WTC11 (cell line): ENCODE measurements at regions not wholly inside any gene's neighbourhood (a gene's known extent, or its start where the extent isn't known, plus 50 kb on each side); places are given as distances from the start of the nearest gene placed in this dataset.

Experiments
- ATAC-seq: fragments of 200-7000 bp; cut with Tn5 transposase; 2 replicates; pipeline ENCODE4 v1.10.0; 2021; ENCODE audit warnings: mild to moderate bottlenecking, moderate library complexity
- CTCF ChIA-PET: fragments of 300-600 bp; sonication (Branson Sonifier 250); formaldehyde crosslinking; loops from one replicate; lab custom pipeline; 2021; ENCODE audit warnings: antibody characterized with exemption; lab: Charles Lee
- POLR2A ChIA-PET: fragments of 350-600 bp; sonication (Branson Sonifier 250); formaldehyde crosslinking; loops from one replicate; lab custom pipeline; 2021; ENCODE audit warnings: antibody characterized with exemption; lab: Charles Lee
- DNase-seq: peaks from one replicate; pipeline ENCODE4 v3.0.0; 2021; ENCODE audit warnings: low spot score
- H3K27ac Mint-ChIP-seq: 2 replicates; pipeline ENCODE4 v1.8.0; 2021; ENCODE audit warnings: mixed read lengths
- H3K27me3 Mint-ChIP-seq: 2 replicates; pipeline ENCODE4 v1.8.0; 2021; ENCODE audit warnings: low read depth, mild to moderate bottlenecking, moderate library complexity, mixed read lengths
- H3K36me3 Mint-ChIP-seq: 2 replicates; pipeline ENCODE4 v1.8.0; 2021; ENCODE audit warnings: mixed read lengths
- H3K4me1 Mint-ChIP-seq: 2 replicates; pipeline ENCODE4 v1.8.0; 2022; ENCODE audit warnings: mixed read lengths
- H3K4me3 Mint-ChIP-seq: 2 replicates; pipeline ENCODE4 v1.8.0; 2021; ENCODE audit warnings: mild to moderate bottlenecking, moderate library complexity, mixed read lengths
- H3K9me3 Mint-ChIP-seq: 2 replicates; pipeline ENCODE4 v1.8.0; 2021; ENCODE audit warnings: mixed read lengths
- ATF2 ChIP-seq: sonication (generic); formaldehyde crosslinking; IDR thresholded peaks from 2 replicates; pipeline ENCODE4 v1.8.1; 2022; ENCODE audit warnings: low read depth, missing genetic modification reagents, borderline replicate concordance
- ATF3 ChIP-seq: sonication (generic); formaldehyde crosslinking; conservative IDR thresholded peaks from 2 replicates; pipeline ENCODE4 v1.8.1; 2022; ENCODE audit warnings: mild to moderate bottlenecking, missing genetic modification reagents
- E2F5 ChIP-seq: sonication (generic); formaldehyde crosslinking; IDR thresholded peaks from 2 replicates; pipeline ENCODE4 v1.8.1; 2022; ENCODE audit warnings: mild to moderate bottlenecking, moderate library complexity, missing genetic modification reagents
- FOXP4 ChIP-seq: sonication (generic); formaldehyde crosslinking; IDR thresholded peaks from 2 replicates; pipeline ENCODE4 v1.8.0; 2022; ENCODE audit warnings: mild to moderate bottlenecking, missing genetic modification reagents
- HMGXB4 ChIP-seq: sonication (generic); formaldehyde crosslinking; IDR thresholded peaks from 2 replicates; pipeline ENCODE4 v1.8.1; 2023; ENCODE audit warnings: mild to moderate bottlenecking, moderate library complexity, missing genetic modification reagents
- JUN ChIP-seq: sonication (generic); formaldehyde crosslinking; IDR thresholded peaks from 2 replicates; pipeline ENCODE4 v1.8.0; 2023; ENCODE audit warnings: mild to moderate bottlenecking, missing genetic modification reagents
- NFYB ChIP-seq: sonication (generic); formaldehyde crosslinking; conservative IDR thresholded peaks from 2 replicates; pipeline ENCODE4 v1.8.0; 2022; ENCODE audit warnings: low read depth, missing genetic modification reagents
- NR3C1 ChIP-seq: sonication (generic); formaldehyde crosslinking; conservative IDR thresholded peaks from 2 replicates; pipeline ENCODE4 v1.8.1; 2023; ENCODE audit warnings: low read depth, mild to moderate bottlenecking, missing genetic modification reagents
- PRRX2 ChIP-seq: fragments of 250-450 bp; sonication (Bioruptor Pico); IDR thresholded peaks from 2 replicates; pipeline ENCODE4 v1.8.0; 2021; ENCODE audit warnings: mild to moderate bottlenecking
- RELA ChIP-seq: sonication (generic); formaldehyde crosslinking; IDR thresholded peaks from 2 replicates; pipeline ENCODE4 v1.8.1; 2022; ENCODE audit warnings: missing genetic modification reagents, mild to moderate bottlenecking, borderline replicate concordance
- RORB ChIP-seq: fragments of 250-450 bp; sonication (Bioruptor Pico); IDR thresholded peaks from 2 replicates; pipeline ENCODE4 v1.9.0; 2021; ENCODE audit warnings: mild to moderate bottlenecking
- STAT6 ChIP-seq: sonication (generic); formaldehyde crosslinking; conservative IDR thresholded peaks from 2 replicates; pipeline ENCODE4 v1.8.1; 2023; ENCODE audit warnings: mild to moderate bottlenecking, low read depth, missing genetic modification reagents, moderate library complexity
- TEAD1 ChIP-seq: sonication (generic); formaldehyde crosslinking; IDR thresholded peaks from 2 replicates; pipeline ENCODE4 v1.8.0; 2022; ENCODE audit warnings: mild to moderate bottlenecking, missing genetic modification reagents
- ZNF138 ChIP-seq: sonication (generic); formaldehyde crosslinking; conservative IDR thresholded peaks from 2 replicates; pipeline ENCODE4 v1.8.1; 2022; ENCODE audit warnings: mild to moderate bottlenecking, moderate library complexity, missing genetic modification reagents
- ZNF232 ChIP-seq: sonication (generic); formaldehyde crosslinking; IDR thresholded peaks from 2 replicates; pipeline ENCODE4 v1.8.0; 2022; ENCODE audit warnings: mild to moderate bottlenecking, missing genetic modification reagents
- ZNF263 ChIP-seq: sonication (generic); formaldehyde crosslinking; IDR thresholded peaks from 2 replicates; pipeline ENCODE4 v1.8.1; 2022; ENCODE audit warnings: low read depth, mild to moderate bottlenecking, moderate library complexity, missing genetic modification reagents
- ZNF317 ChIP-seq: sonication (generic); formaldehyde crosslinking; IDR thresholded peaks from 2 replicates; pipeline ENCODE4 v1.8.1; 2023; ENCODE audit warnings: low read depth, mild to moderate bottlenecking, moderate library complexity, missing genetic modification reagents, borderline replicate concordance

- CTCF ChIA-PET, result interaction anchor here (0.6 to 1.4 kb wide), 2 partner anchors 10 to 398 kb away, joined by 3 read pairs; no protein-coding TSS in a partner anchor
- DNase-seq (no peak), ATAC-seq (peak; percentile 81)
These were observed 754.7 kb upstream of the CDH6 start for GRCh38 chr5:30438785-30439184.

GRCh38 chr5:30436691-30437090, 756.8 kb upstream of the CDH6 start:
- POLR2A ChIA-PET, result no interaction called here
- no peak for ATAC-seq
- peaks cover 4% of the 10 kb centered on the region for H3K4me1 Mint-ChIP-seq
- H3K27ac Mint-ChIP-seq, result no peak overlapping the region
- CTCF ChIA-PET, result no interaction called here
- peaks cover 22% of the 10 kb centered on the region for H3K9me3 Mint-ChIP-seq
- H3K27me3 Mint-ChIP-seq, result no peaks in the 10 kb centered on the region; the same call in 1 of the 2 replicates
- H3K36me3 Mint-ChIP-seq, result peaks cover 12% of the 10 kb centered on the region
- TF ChIP-seq NFYB (CRISPR knock-in tag) (no peak), STAT6 (no peak), ZNF138 (no peak), ATF2 (CRISPR knock-in tag) (no peak), FOXP4 (CRISPR knock-in tag) (no peak), RELA (no peak)
- no peak for DNase-seq
- no peak overlapping the region for H3K4me3 Mint-ChIP-seq

More at GRCh38 chr5:30438785-30439184, 754.7 kb upstream of the CDH6 start:
- POLR2A ChIA-PET, result no interaction called here
- Mint-ChIP-seq H3K4me3 (no peak overlapping the region), H3K27ac (no peak overlapping the region), H3K4me1 (peaks cover 4% of the 10 kb centered on the region), H3K9me3 (peaks cover 31% of the 10 kb centered on the region), H3K27me3 (no peaks in the 10 kb centered on the region; the same call in 1 of the 2 replicates), H3K36me3 (peaks cover 18% of the 10 kb centered on the region)
- TF ChIP-seq PRRX2 (CRISPR knock-in tag) (no peak), ZNF317 (CRISPR knock-in tag) (no peak), TEAD1 (CRISPR knock-in tag) (no peak), RORB (no peak), HMGXB4 (no peak), RELA (no peak), ZNF263 (CRISPR knock-in tag) (no peak), ATF3 (CRISPR knock-in tag) (no peak), ZNF232 (CRISPR knock-in tag) (no peak), E2F5 (CRISPR knock-in tag) (no peak), NR3C1 (CRISPR knock-in tag) (no peak), JUN (CRISPR knock-in tag) (no peak)
